PC-3 (cell line): ENCODE measurements at regions not wholly inside any gene's neighbourhood (a gene's known extent, or its start where the extent isn't known, plus 50 kb on each side); places are given as distances from the start of the nearest gene placed in this dataset.

Experiments
- CTCF ChIP-seq: fragments of 300-600 bp; sonication (generic); conservative IDR thresholded peaks from 2 replicates; pipeline ENCODE4 v1.5.1; 2017; ENCODE audit warnings: antibody characterized with exemption, low read depth, mild to moderate bottlenecking, low read length
- EZH2phosphoT487 ChIP-seq: fragments of 300-600 bp; sonication (generic); IDR thresholded peaks from 2 replicates; pipeline ENCODE4 v1.6.1; 2018; ENCODE audit warnings: mild to moderate bottlenecking, antibody characterized with exemption, low read length, borderline replicate concordance

GRCh38 chr1:228867951-228868730, 132.9 kb downstream of the RHOU start:
- no peak for TF ChIP-seq CTCF
- no peak for TF ChIP-seq EZH2phosphoT487
